Ureter (tissue), 1 donor: ENCODE measurements at regions not wholly inside any gene's neighbourhood (a gene's known extent, or its start where the extent isn't known, plus 50 kb on each side); places are given as distances from the start of the nearest gene placed in this dataset.

ENCODE experiments used
- DNase-seq: peaks from one replicate; pipeline ENCODE4 v3.0.0-alpha.2; 2020; ENCODE audit warnings: low spot score
- donor health status: DM: yes; HTN: yes; CAD: no.

DNA sequence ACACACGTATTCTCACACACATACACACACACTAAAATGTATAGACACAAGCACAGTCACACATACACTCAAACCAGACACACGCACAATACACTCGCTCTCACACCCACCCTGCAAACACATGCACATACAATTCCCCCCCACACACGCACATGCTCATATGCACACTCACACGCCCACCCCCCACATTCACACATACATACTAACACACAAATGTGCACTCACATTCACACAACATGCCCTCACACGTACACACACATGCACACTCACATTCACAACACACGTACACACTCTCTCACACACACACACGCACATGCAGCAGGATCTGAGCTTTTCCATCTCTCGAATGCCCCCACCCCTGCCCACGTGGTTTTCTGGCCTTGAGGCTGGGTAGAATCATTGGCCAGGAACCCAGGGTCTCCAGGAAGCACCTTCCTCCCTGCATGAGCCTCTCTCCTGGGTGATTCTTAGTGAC, 589.7 kb downstream of the PTPRU start:
- DNase-seq = no peak

GRCh38 chr1:29825274-29825940, 589.1 kb downstream of the PTPRU start:
- DNase-seq = no peak

DNA sequence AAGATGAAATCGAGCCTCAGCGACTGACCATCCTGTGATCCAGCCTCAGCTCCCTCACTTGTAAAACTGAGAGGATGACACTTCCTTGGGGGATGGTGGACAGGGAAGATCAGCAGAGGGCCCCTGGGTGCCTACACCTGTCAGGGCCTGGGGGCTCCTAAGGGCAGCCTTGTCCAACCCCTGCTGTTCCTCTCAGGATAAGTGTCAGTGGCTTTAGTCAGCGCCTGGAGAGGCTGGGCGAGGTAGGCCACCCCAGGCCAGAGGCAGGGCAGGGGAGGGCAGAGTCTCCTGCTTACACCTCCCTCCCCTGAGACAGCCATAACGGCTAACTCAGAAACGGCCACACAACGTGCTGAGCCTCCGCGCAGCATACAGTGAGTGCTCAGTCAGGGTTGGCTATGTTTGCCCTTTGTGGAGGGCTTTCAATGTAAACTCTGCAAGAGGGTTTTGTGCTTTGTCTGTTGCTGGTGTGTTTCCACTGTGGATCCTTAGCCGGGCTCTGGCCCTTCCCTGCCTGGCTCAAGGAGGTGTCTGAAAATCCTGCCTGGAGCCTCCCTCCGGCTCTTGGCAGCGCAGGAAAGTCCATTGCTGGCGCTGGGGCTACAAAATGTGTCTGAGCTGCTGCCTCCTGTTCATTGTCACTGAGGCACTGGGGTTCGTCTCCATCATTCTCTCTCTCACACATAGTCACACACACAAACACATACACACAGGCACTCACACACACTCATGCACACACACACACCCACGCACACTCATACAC, 588.4 kb downstream of the PTPRU start:
- DNase-seq = no peak

DNA sequence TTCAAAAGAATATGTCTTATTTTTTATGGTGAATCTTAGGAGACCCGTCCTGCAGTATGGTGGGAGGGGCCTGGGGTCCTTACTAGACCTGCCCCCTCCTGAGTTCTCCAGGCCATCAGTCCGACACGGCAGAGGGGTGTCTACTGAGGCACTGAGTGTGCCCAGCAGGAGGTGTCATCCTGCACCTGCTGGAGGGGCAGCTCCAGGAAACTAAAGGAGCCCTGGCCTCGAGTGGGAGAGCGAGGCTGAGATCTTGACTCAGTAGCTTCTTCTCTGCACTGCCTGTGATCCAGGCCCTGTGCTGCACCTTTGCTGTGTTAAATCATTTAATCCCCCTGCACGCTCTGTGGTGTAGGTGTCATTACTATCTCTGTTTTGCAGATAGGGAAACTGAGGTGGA, 587.7 kb downstream of the PTPRU start:
- no peak for DNase-seq

DNA sequence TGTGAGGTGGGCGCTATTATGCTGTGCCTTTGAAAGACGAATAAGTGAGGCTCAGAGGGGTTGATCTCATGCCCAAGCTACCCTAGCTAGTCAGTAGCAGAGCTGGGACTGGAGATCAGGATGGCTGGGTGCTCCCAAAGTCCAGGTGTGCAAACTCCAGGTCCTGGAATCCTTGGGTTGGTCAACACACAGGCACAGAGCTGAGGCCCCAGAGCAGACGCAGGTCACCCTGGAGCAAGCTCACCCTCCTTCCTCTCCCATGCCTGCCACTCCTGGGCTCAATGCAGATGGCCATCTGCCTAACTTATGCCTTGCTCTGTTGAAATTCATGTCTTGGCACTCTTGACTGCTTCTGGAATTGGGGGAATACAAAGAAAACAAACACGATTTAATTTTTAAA, 587.2 kb downstream of the PTPRU start:
- DNase-seq = no peak

DNA sequence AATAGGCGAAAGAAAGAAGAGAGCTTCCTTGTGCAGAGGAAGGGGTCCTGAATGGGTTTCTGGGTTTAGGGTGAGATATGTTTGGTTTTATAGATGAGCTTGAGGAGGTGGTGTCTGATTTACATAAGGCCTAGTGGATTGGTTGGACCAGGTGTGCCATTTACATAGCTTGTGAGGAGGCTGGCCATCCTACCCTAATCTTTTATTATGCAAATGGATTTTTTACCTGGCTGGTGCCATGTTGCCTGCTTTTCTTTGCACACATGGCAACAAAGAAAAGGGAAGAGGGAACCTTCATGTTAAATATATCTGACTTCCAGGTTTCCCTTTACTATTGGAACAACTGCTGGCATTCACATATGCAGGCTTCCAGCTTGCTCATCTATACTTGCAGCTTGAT, 585.3 kb downstream of the PTPRU start:
- DNase-seq = peak; percentile 8

GRCh38 chr1:29820401-29820800, 584.1 kb downstream of the PTPRU start:
- peak; percentile 19 for DNase-seq

DNA sequence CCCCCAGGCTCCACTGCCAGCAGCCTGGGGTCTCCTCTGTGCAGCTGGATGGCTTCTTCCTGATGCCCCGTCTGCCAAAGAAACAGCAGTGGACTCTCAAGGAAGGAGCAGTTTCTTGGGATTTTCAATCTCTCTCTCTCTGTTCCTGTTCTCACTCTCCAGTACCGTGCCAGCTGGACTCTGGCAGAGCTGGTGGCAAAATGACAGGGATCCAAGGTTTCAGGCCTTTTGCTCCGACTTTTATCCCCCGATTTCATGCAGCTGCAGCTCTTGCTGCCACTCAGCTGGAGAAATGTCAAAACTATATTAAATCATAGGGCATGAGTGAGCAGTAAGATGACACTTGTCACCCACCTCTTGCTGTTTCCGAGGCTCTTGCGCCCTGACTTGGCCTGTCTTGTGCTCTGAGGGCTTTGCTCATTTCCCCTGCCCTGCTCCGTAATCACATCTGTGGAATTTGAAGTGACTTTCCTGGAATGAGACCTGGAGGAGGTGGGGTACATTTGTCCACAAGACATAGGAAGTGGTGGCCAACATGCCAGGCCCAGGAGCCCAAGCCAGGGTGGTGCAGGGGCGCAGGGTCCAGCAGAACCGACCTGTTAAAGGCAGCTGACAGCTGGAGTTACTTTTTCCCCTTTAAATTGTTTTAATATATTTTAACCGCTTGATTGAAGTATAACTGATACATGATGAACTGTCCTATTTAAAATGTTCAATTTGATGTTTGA, 576.2 kb downstream of the PTPRU start:
- no peak for DNase-seq

DNA sequence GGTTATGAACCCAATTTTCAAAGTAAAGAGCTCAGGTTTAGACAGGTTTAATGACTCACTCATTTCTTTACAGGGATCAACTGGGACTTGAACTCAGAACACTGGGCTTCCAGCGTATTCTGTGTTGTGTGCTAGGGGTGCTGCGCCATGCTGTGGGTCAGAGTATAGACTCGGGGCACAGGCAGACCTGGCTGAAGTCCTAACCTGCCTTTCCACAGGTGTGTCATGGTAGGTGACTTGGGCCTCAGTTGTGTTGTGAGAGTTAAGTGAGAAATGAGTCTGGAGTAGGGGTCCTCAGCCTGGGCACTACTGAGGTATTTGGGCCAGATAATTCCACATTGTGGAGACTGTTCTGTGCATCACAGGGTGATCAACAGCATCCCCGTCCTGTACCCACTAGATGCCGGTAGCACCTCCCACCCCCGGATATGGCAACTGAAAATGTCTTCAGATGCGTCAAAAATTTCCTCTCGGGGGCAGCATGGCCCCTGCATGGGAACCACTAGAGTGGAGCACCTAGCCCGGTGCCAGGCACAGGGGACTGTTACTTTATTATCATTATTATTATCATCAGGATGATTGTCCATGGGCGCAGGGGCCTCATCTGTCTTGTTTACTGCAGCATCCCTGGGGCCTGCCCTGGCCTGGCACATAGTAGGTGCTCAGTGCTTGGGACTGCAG, 575.5 kb downstream of the PTPRU start:
- no peak for DNase-seq

- no peak for DNase-seq
Measured at GRCh38 chr1:29811247-29811646, 574.9 kb downstream of the PTPRU start.

DNA sequence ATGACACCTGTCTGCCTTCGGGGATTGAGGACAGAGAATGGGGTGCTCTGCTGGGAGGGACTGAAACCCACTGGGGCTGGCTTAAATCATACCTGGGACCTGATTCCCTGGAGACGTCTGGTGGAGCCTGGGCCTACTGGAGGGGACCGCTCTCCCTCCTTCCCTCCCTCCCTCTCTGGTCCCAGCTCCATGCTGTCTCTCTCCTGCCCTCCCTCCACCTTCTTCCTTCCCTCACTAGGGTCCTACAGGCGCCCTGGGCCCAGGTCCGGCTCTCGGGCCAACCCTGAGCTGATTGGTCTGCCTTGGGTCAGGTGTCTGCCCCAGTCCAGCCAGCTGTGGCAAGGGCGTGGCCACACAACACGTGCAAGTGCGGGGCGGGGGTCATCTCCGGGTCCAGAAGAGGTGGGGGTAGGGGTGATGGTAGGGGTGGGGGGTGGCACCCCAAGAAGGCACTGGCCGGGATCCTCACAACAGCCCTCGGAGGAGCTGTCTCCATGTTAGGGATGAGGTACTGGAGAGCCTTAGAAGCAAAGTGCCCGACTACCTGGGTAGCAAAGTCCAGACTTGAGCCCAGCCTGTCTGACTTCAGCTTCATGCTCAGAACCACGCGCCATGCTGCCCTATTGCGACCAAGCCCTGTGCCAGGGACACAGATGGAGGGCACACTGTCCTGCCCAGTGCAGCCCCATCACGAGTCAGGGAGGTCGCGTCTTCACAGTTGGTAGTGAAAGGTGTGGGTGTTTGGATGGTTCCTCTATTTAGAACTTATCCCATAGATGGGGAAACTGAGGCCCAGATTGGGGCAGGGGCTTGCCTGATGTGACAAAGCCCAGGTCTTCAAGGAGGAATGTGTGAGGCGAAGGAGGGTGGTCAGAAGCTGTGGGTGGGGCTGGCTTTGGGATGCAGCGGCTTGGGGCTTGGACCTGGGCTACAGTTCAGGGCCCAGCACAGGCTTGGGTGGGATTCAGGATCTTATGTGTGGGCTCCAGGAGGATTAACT, 574.1 kb downstream of the PTPRU start:
- DNase-seq = no peak

GRCh38 chr1:29809446-29810120, 573.3 kb downstream of the PTPRU start:
- DNase-seq = no peak

DNA sequence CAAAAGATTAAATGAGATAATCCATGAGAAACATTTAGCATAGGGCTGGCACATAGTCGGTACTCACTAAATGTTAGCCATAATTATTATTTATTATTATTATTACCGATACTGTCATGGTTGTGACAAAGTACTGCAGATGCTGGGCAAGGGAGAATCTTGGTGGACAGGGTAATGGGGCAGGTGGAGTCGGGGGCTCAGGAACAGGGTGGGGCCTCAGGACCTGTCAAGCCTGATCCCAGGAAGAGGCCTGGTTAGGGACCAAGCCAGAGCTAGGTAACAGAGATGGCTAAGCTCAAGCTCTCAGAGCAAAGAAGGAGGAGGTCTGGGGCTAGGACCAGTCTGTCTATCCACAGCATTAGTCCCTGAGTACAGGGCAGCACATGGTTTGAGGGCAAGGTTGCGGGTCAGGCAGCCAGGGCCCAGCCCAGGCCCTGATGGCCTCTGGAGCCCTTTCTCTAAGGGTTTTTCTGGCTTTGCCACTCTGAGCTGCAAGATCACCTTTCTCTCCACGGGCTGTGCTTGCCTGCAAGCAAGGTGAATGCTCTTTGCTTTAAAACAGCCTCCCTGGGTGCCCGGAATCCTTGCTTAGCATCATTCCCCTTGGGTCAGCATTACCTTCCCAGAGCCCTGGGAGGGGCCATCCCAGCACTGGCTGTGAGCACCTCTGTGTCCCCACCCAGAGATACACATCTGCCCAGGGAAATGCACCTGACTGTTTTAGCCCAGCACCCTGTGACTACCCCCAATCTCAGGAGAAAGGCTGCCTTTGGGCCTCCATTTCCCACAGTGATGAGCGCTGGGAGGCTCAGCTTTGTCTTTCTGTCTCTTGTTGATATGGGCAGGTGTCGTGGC, 572.0 kb downstream of the PTPRU start:
- no peak for DNase-seq

DNA sequence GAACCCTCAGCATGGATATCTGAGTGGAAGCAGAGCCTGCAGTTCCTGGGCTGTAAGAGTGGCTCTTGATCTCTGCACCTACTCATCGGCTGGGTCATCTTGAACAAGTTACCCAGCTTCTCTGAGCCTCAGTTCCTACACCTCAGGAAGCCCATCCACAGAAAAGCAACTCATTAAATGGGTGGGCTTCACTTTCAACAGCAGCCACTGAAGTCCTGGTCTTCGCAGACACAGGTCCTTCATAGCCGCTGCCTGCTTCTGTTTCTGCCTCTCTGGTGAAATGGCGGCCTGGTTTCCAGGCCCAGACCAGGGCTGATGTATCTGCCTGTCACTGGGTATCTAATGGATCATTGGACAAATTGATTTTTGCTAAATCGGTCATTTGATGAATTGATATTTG, 571.4 kb downstream of the PTPRU start:
- DNase-seq = no peak

- no peak for DNase-seq
Measured at GRCh38 chr1:29806646-29807319, 570.5 kb downstream of the PTPRU start.

DNA sequence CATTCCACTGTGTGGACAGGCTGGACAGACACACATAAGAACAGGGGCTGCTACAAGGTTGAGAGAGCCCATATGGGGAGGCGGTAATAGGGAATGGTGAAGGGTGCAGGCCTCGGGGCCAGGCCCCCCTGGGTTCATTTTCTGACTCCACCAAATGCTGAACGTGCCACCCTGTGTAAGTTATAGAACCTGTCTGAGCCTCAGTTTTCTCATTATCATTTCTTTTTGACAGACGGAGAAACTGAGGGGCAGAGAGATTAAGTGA, 569.5 kb downstream of the PTPRU start:
- DNase-seq = no peak

- peak; percentile 10 for DNase-seq
Measured at GRCh38 chr1:29805122-29805895, 569.0 kb downstream of the PTPRU start.

DNA sequence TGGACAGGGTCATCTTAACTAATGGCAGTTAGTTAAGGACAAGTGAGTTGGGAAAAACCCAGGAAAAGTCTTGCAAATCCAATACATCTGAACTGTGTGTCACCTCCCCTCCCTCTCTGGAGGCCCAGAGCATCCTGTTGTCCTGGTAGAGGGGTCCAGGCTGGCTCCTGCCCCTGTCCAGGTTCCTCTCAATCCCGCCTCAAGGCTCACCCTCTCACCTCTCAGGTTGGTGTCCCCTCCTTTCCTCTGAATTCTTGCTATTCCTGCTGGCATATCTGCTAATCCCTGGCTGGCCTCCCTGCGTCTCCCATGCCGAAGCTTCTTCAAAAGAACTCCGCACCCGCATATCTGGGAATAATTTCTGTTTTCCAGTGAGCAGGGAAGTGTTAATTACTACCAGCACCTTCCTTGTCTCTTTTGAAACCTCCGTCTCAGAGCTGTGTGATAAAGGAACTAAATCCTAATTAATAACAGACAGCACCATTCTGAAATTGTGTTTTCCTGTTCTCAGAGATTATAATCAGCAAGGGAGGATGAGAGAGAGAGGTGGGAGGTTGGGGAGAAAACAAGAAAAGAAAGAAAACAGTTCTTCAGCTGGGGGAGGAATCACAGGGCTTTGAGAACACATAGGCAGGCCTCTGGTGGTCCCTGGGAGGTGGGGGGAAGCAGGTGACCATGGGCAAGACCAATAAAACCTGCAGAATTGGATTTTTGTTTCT, 568.0 kb downstream of the PTPRU start:
- peak; percentile 26 for DNase-seq
